B cell (primary cell): ENCODE measurements at regions not wholly inside any gene's neighbourhood (a gene's known extent, or its start where the extent isn't known, plus 50 kb on each side); places are given as distances from the start of the nearest gene placed in this dataset.

Source experiments
- ATAC-seq: fragments of 200-7000 bp; cut with Tn5 transposase; one replicate; pipeline ENCODE4 v1.10.0; 2021; ENCODE audit warnings: low read depth, mild to moderate bottlenecking, moderate number of reproducible peaks, moderate library complexity
- CTCF ChIA-PET: fragments of 350-600 bp; sonication (Branson Sonifier 250); formaldehyde crosslinking; loops from one replicate; lab custom pipeline; 2021; ENCODE audit warnings: antibody characterized with exemption, inconsistent platforms; lab: Charles Lee
- POLR2A ChIA-PET: fragments of 350-600 bp; sonication (Branson Sonifier 250); formaldehyde crosslinking; loops from one replicate; lab custom pipeline; 2021; ENCODE audit warnings: antibody characterized with exemption; lab: Charles Lee
- DNase-seq: peaks from one replicate; pipeline ENCODE4 v3.0.0; 2013
- H2AFZ ChIP-seq: 2 replicates; pipeline ENCODE4 v1.6.1; 2012; ENCODE audit warnings: mild to moderate bottlenecking, low read depth, low read length; ENCODE audit not compliant: insufficient read depth, poor library complexity, severe bottlenecking
- H3K27ac ChIP-seq, 2 donors: 1 replicate in 1 of 2; 2 replicates in 1 of 2; pipeline ENCODE4 v1.5.1; 2012 to 2013; ENCODE audit warnings: low read length in 2 of 2, mild to moderate bottlenecking in 2 of 2, moderate library complexity in 1 of 2
- H3K27me3 ChIP-seq, 4 experiments: fragments of 200-600 bp in 1 of 4; sonication (generic) in 1 of 4; replicated peaks in 1 of 4; 1 replicate in 2 of 4; 2 replicates in 2 of 4; pipeline versions ENCODE4 v1.6.1 to v1.7.0; 2013 to 2016; ENCODE audit warnings: low read length in 3 of 4, mild to moderate bottlenecking in 2 of 4, mixed read lengths in 1 of 4, moderate library complexity in 1 of 4; ENCODE audit not compliant: insufficient read depth in 4 of 4, control insufficient read depth in 3 of 4; ENCODE audit errors: control extremely low read depth in 1 of 4
- H3K36me3 ChIP-seq, 2 experiments: replicated peaks in 1 of 2; 1 replicate in 1 of 2; 2 replicates in 1 of 2; pipeline versions ENCODE4 v1.6.1 to v1.7.1; 2013; ENCODE audit warnings: low read length in 1 of 2; ENCODE audit not compliant: insufficient read depth in 2 of 2, control insufficient read depth in 1 of 2; ENCODE audit errors: control extremely low read depth in 1 of 2, extremely low read depth in 1 of 2
- H3K4me1 ChIP-seq, 2 donors: fragments of 200-600 bp in 1 of 2; sonication (generic) in 1 of 2; 1 replicate in 1 of 2; 2 replicates in 1 of 2; pipeline versions ENCODE4 v1.5.1 to v1.6.1; 2013 to 2017; ENCODE audit warnings: low read length in 2 of 2; ENCODE audit not compliant: control insufficient read depth in 2 of 2, insufficient read depth in 2 of 2
- H3K4me2 ChIP-seq: replicated peaks from 2 replicates; pipeline ENCODE3; 2012; ENCODE audit warnings: mild to moderate bottlenecking, low read depth, low read length; ENCODE audit not compliant: poor library complexity, severe bottlenecking
- H3K4me3 ChIP-seq, 5 experiments: fragments of 200-600 bp in 1 of 5; sonication (generic) in 1 of 5; 1 replicate in 3 of 5; 2 replicates in 2 of 5; pipeline versions ENCODE4 v1.5.1 to v1.7.0; 2011 to 2016; ENCODE audit warnings: low read length in 4 of 5, mild to moderate bottlenecking in 4 of 5, low read depth in 2 of 5, control low read depth in 1 of 5, moderate library complexity in 1 of 5; ENCODE audit not compliant: insufficient read depth in 1 of 5; ENCODE audit errors: control extremely low read depth in 1 of 5, extremely low read depth in 1 of 5
- H3K79me2 ChIP-seq: fragments of 200-600 bp; sonication (generic); one replicate; pipeline ENCODE4 v1.6.0; 2016; ENCODE audit warnings: low read length; ENCODE audit not compliant: control insufficient read depth, insufficient read depth
- H3K9ac ChIP-seq: fragments of 200-600 bp; sonication (generic); 2 replicates; pipeline ENCODE4 v1.6.1; 2017; ENCODE audit warnings: mild to moderate bottlenecking, low read length, moderate library complexity
- H3K9me3 ChIP-seq, 3 donors: one replicate each; pipeline versions ENCODE4 v1.6.1 to v1.7.1; 2013; ENCODE audit warnings: low read length in 2 of 3; ENCODE audit not compliant: control insufficient read depth in 2 of 3, insufficient read depth in 1 of 3; ENCODE audit errors: control extremely low read depth in 1 of 3
- H4K20me1 ChIP-seq: 2 replicates; pipeline ENCODE4 v1.6.0; 2012; ENCODE audit warnings: mild to moderate bottlenecking, low read length; ENCODE audit not compliant: insufficient read depth, control insufficient read depth, poor library complexity, severe bottlenecking
- H3K27ac Mint-ChIP-seq: one replicate; pipeline ENCODE4 v1.8.0; 2021; ENCODE audit warnings: mixed read lengths
- H3K27me3 Mint-ChIP-seq: one replicate; pipeline ENCODE4 v1.8.0; 2021; ENCODE audit warnings: mixed read lengths
- H3K4me1 Mint-ChIP-seq: one replicate; pipeline ENCODE4 v1.8.0; 2021; ENCODE audit warnings: mixed read lengths
- H3K4me3 Mint-ChIP-seq: one replicate; pipeline ENCODE4 v1.8.0; 2021; ENCODE audit warnings: mixed read lengths
- H3K9me3 Mint-ChIP-seq: one replicate; pipeline ENCODE4 v1.8.0; 2022; ENCODE audit warnings: mixed read lengths; ENCODE audit not compliant: insufficient read depth
- CTCF ChIP-seq: fragments of 200-600 bp; IDR thresholded peaks from one replicate; pipeline ENCODE4 v1.8.0; 2022; ENCODE audit warnings: antibody characterized with exemption, mild to moderate bottlenecking
- EZH2 ChIP-seq: IDR thresholded peaks from 2 replicates; pipeline ENCODE4 v1.6.1; 2012; ENCODE audit warnings: borderline replicate concordance, low read depth, mild to moderate bottlenecking, moderate library complexity, low read length; ENCODE audit not compliant: insufficient read depth, poor library complexity, severe bottlenecking
- WGBS: methylation state at CpG from one replicate; pipeline ENCODE4 v1.1.5; 2013; ENCODE audit warnings: missing lambda C conversion rate; ENCODE audit not compliant: insufficient coverage; 5-methylcytosine and 5-hydroxymethylcytosine counted together
- intact Hi-C: fragments of 100-400 bp; cut with micrococcal nuclease; formaldehyde crosslinking; loops from one replicate; pipeline ENCODE4 v1.10.0; 2022

- H3K27me3 ChIP-seq = no peaks in the 10 kb centered on the region
- peaks cover 9% of the 10 kb centered on the region for H3K4me1 Mint-ChIP-seq
- ATAC-seq = no peak
- intact Hi-C loops = no loop called here
- H3K36me3 ChIP-seq = no peaks in the 10 kb centered on the region
- no peak overlapping the region for H3K4me3 ChIP-seq
- no peak overlapping the region for H2AFZ ChIP-seq
- no peaks in the 10 kb centered on the region for H3K9me3 Mint-ChIP-seq
- no peaks in the 10 kb centered on the region for H3K27me3 Mint-ChIP-seq
- no peak overlapping the region for H3K9ac ChIP-seq
- no peaks in the 10 kb centered on the region for H4K20me1 ChIP-seq
- H3K27ac Mint-ChIP-seq = no peak overlapping the region
- H3K4me2 ChIP-seq = no peak overlapping the region
- ChIA-PET POLR2A (no interaction called here), CTCF (no interaction called here)
- WGBS = no CpG with 5 or more reads among the region's 2 CpGs
- no peaks in the 10 kb centered on the region for H3K79me2 ChIP-seq
- H3K4me1 ChIP-seq = peaks cover 0 to 6% of the 10 kb centered on the region in 2 donors
- TF ChIP-seq CTCF = no peak
- no peak for TF ChIP-seq EZH2
- no peaks in the 10 kb centered on the region for H3K9me3 ChIP-seq
- H3K4me3 Mint-ChIP-seq = no peak overlapping the region
- no peak overlapping the region for H3K27ac ChIP-seq
- DNase-seq = no peak
Observed at GRCh38 chr2:57621122-57621663, 425.4 kb upstream of the VRK2 start.

- Histone ChIP-seq H3K4me1 (peaks cover 0 to 6% of the 10 kb centered on the region in 2 donors), H4K20me1 (no peaks in the 10 kb centered on the region), H3K79me2 (no peaks in the 10 kb centered on the region), H3K36me3 (no peaks in the 10 kb centered on the region), H3K4me2 (no peak overlapping the region), H2AFZ (no peak overlapping the region), H3K27ac (no peak overlapping the region), H3K9me3 (no peaks in the 10 kb centered on the region), H3K27me3 (no peaks in the 10 kb centered on the region), H3K9ac (no peak overlapping the region), H3K4me3 (no peak overlapping the region)
- Mint-ChIP-seq H3K9me3 (no peaks in the 10 kb centered on the region), H3K4me3 (no peak overlapping the region), H3K27ac (no peak overlapping the region), H3K27me3 (no peaks in the 10 kb centered on the region), H3K4me1 (peaks cover 3% of the 10 kb centered on the region)
- intact Hi-C loops = no loop called here
- ATAC-seq (no peak), DNase-seq (no peak)
- POLR2A ChIA-PET = no interaction called here
- TF ChIP-seq EZH2 (no peak), CTCF (no peak)
- CTCF ChIA-PET = no interaction called here
- no CpG with 5 or more reads among the region's 1 CpG for WGBS
Observed at GRCh38 chr2:57622009-57622408, 424.6 kb upstream of the VRK2 start.
